GM10248 (cell line): ENCODE measurements at regions not wholly inside any gene's neighbourhood (a gene's known extent, or its start where the extent isn't known, plus 50 kb on each side); places are given as distances from the start of the nearest gene placed in this dataset.

Experiments
- CTCF ChIA-PET: fragments of 300-600 bp; sonication (Branson Sonifier 250); formaldehyde crosslinking; extraction: SDS; loops from one replicate; lab custom pipeline; 2021; ENCODE audit warnings: antibody characterized with exemption; lab: Yijun Ruan, JAX
- POLR2A ChIA-PET: fragments of 350-650 bp; sonication (Branson Sonifier 250); formaldehyde crosslinking; extraction: SDS; loops from one replicate; lab custom pipeline; 2020; ENCODE audit warnings: antibody characterized with exemption; lab: Yijun Ruan, JAX
- DNase-seq: peaks from one replicate; pipeline ENCODE4 v3.0.0; 2012; ENCODE audit errors: extremely low spot score
- TF ChIP-seq, protein P1 (sequence below): IDR thresholded peaks from 2 replicates; pipeline ENCODE4 v1.5.1; 2012; ENCODE audit warnings: mild to moderate bottlenecking, low read depth; ENCODE audit errors: extremely low read depth, missing control alignments, control extremely low read depth

- ChIA-PET POLR2A (no interaction called here), CTCF (no interaction called here)
- TF ChIP-seq, protein P1, sequence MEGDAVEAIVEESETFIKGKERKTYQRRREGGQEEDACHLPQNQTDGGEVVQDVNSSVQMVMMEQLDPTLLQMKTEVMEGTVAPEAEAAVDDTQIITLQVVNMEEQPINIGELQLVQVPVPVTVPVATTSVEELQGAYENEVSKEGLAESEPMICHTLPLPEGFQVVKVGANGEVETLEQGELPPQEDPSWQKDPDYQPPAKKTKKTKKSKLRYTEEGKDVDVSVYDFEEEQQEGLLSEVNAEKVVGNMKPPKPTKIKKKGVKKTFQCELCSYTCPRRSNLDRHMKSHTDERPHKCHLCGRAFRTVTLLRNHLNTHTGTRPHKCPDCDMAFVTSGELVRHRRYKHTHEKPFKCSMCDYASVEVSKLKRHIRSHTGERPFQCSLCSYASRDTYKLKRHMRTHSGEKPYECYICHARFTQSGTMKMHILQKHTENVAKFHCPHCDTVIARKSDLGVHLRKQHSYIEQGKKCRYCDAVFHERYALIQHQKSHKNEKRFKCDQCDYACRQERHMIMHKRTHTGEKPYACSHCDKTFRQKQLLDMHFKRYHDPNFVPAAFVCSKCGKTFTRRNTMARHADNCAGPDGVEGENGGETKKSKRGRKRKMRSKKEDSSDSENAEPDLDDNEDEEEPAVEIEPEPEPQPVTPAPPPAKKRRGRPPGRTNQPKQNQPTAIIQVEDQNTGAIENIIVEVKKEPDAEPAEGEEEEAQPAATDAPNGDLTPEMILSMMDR = no peak
- no peak for DNase-seq
These were observed 83.7 kb downstream of the FAT4 start for GRCh38 chr4:125398263-125399002.

- no peak for DNase-seq
- POLR2A ChIA-PET = no interaction called here
- TF ChIP-seq, protein P1 = no peak
- CTCF ChIA-PET = no interaction called here
These were observed 86.0 kb downstream of the FAT4 start for GRCh38 chr4:125400756-125401155.

- TF ChIP-seq, protein P1 = no peak
- no peak for DNase-seq
- CTCF ChIA-PET = no interaction called here
- POLR2A ChIA-PET = no interaction called here
These were observed 87.0 kb downstream of the FAT4 start for GRCh38 chr4:125401784-125402183.

DNA sequence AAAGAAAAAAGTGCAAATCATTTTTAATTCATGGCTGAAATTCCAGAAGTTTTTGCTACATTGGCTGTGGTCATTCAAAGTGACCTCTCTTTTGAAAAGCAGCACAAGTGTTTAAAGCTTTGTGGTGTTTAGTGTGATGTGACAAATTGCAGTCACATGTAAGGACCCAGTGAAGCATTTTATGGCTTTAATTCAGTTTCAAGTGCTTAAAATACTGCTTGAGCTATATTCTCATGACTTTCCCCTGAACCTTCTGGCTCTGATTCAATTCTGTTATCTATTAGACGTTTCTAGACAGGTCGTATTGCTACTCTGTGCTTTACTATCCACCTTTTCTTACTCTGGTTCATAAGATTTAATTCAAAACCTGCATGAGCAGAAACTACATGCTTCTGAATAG, 105.8 kb downstream of the FAT4 start:
- CTCF ChIA-PET = no interaction called here
- TF ChIP-seq, protein P1 = no peak
- POLR2A ChIA-PET = no interaction called here
- DNase-seq = no peak

- no peak for DNase-seq
- CTCF ChIA-PET = no interaction called here
- POLR2A ChIA-PET = no interaction called here
- TF ChIP-seq, protein P1 = no peak
These were observed 106.8 kb downstream of the FAT4 start for GRCh38 chr4:125421547-125421946.

DNA sequence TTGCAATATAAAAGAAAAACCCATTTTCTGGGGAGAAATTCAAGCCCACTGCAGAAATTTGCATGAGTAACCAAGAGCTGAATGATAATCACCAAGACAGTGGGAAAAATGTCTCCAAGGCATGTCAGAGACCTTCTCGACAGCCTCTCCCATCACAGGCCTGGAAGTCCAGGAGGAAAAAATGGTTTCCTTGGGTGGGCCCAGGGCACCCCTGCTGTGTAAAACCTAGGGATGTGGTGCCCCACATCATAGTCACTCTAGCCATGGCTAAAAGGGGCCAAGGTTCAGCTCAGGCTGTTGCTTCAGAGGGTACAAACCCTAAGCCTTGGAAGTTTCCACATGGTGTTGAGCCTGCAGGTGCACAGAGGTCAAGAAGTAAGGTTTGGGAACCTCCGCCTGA, 108.4 kb downstream of the FAT4 start:
- TF ChIP-seq, protein P1 = no peak
- CTCF ChIA-PET = interaction anchor here (1.0 kb wide), 1 partner anchor 8 kb away, joined by 3 read pairs; no protein-coding TSS in a partner anchor
- POLR2A ChIA-PET = no interaction called here

More for the DNA sequence above, 108.4 kb downstream of the FAT4 start:
- DNase-seq = no peak
